ENCODE measurements at regions not wholly inside any gene's neighbourhood (a gene's known extent, or its start where the extent isn't known, plus 50 kb on each side); places are given as distances from the start of the nearest gene placed in this dataset.

GRCh38 chr5:114989512-114989911 lies 180.2 kb downstream of the TRIM36 start:
- no peaks in the 10 kb centered on the region for H3K9me3 ChIP-seq (ENCODE audit: low read depth, low read length)

GRCh38 chr5:114988096-114988495 lies 181.6 kb downstream of the TRIM36 start:
- H3K4me3 ChIP-seq (ENCODE audit: low read length) = no peak overlapping the region
- H3K9me3 ChIP-seq (ENCODE audit: low read depth, low read length) = no peaks in the 10 kb centered on the region
- H3K27me3 ChIP-seq (ENCODE audit: insufficient read depth, low read length) = no peaks in the 10 kb centered on the region
- H3K4me1 ChIP-seq (ENCODE audit: insufficient read depth, low read length) = no peaks in the 10 kb centered on the region

More at GRCh38 chr5:114989512-114989911, 180.2 kb downstream of the TRIM36 start:
- Histone ChIP-seq H3K27me3 (ENCODE audit: insufficient read depth, low read length) (no peaks in the 10 kb centered on the region), H3K4me3 (ENCODE audit: low read length) (no peak overlapping the region), H3K4me1 (ENCODE audit: insufficient read depth, low read length) (no peaks in the 10 kb centered on the region)

GRCh38 chr5:114984796-114985195 lies 184.9 kb downstream of the TRIM36 start:
- H3K27me3 ChIP-seq (ENCODE audit: insufficient read depth, low read length) = no peaks in the 10 kb centered on the region
- no peaks in the 10 kb centered on the region for H3K4me1 ChIP-seq (ENCODE audit: insufficient read depth, low read length)
- no peak overlapping the region for H3K4me3 ChIP-seq (ENCODE audit: low read length)
- no peaks in the 10 kb centered on the region for H3K9me3 ChIP-seq (ENCODE audit: low read depth, low read length)

- H3K27me3 ChIP-seq (ENCODE audit: insufficient read depth, low read length) = no peaks in the 10 kb centered on the region
- no peaks in the 10 kb centered on the region for H3K9me3 ChIP-seq (ENCODE audit: low read depth, low read length)
- H3K4me1 ChIP-seq (ENCODE audit: insufficient read depth, low read length) = no peaks in the 10 kb centered on the region
- no peak overlapping the region for H3K4me3 ChIP-seq (ENCODE audit: low read length)
These were observed 188.6 kb downstream of the TRIM36 start for GRCh38 chr5:114981111-114981510.

GRCh38 chr5:114977979-114978573 lies 191.6 kb downstream of the TRIM36 start:
- Histone ChIP-seq H3K9me3 (ENCODE audit: low read depth, low read length) (no peaks in the 10 kb centered on the region), H3K27me3 (ENCODE audit: insufficient read depth, low read length) (no peaks in the 10 kb centered on the region), H3K4me1 (ENCODE audit: insufficient read depth, low read length) (no peaks in the 10 kb centered on the region), H3K4me3 (ENCODE audit: low read length) (no peak overlapping the region)

GRCh38 chr5:114969482-114969881 lies 200.2 kb downstream of the TRIM36 start:
- no peaks in the 10 kb centered on the region for H3K4me1 ChIP-seq (ENCODE audit: insufficient read depth, low read length)
- H3K4me3 ChIP-seq (ENCODE audit: low read length) = no peak overlapping the region
- no peaks in the 10 kb centered on the region for H3K27me3 ChIP-seq (ENCODE audit: insufficient read depth, low read length)
- H3K9me3 ChIP-seq (ENCODE audit: low read depth, low read length) = no peaks in the 10 kb centered on the region

- H3K9me3 ChIP-seq (ENCODE audit: low read depth, low read length) = no peaks in the 10 kb centered on the region
- H3K27me3 ChIP-seq (ENCODE audit: insufficient read depth, low read length) = no peaks in the 10 kb centered on the region
- H3K4me3 ChIP-seq (ENCODE audit: low read length) = no peak overlapping the region
- H3K4me1 ChIP-seq (ENCODE audit: insufficient read depth, low read length) = no peaks in the 10 kb centered on the region
These were observed 212.3 kb downstream of the TRIM36 start for GRCh38 chr5:114957384-114957783.

GRCh38 chr5:114953565-114953964 lies 216.1 kb downstream of the TRIM36 start:
- H3K9me3 ChIP-seq (ENCODE audit: low read depth, low read length) = no peaks in the 10 kb centered on the region
- H3K4me3 ChIP-seq (ENCODE audit: low read length) = no peak overlapping the region
- no peaks in the 10 kb centered on the region for H3K4me1 ChIP-seq (ENCODE audit: insufficient read depth, low read length)
- H3K27me3 ChIP-seq (ENCODE audit: insufficient read depth, low read length) = no peaks in the 10 kb centered on the region

GRCh38 chr5:114952876-114953275 lies 216.8 kb downstream of the TRIM36 start:
- H3K4me3 ChIP-seq (ENCODE audit: low read length) = no peak overlapping the region
- H3K27me3 ChIP-seq (ENCODE audit: insufficient read depth, low read length) = no peaks in the 10 kb centered on the region
- no peaks in the 10 kb centered on the region for H3K9me3 ChIP-seq (ENCODE audit: low read depth, low read length)
- no peaks in the 10 kb centered on the region for H3K4me1 ChIP-seq (ENCODE audit: insufficient read depth, low read length)

GRCh38 chr5:114949756-114950155 lies 220.0 kb downstream of the TRIM36 start:
- Histone ChIP-seq H3K4me3 (ENCODE audit: low read length) (no peak overlapping the region), H3K4me1 (ENCODE audit: insufficient read depth, low read length) (no peaks in the 10 kb centered on the region), H3K9me3 (ENCODE audit: low read depth, low read length) (no peaks in the 10 kb centered on the region), H3K27me3 (ENCODE audit: insufficient read depth, low read length) (no peaks in the 10 kb centered on the region)

GRCh38 chr5:114948986-114949621 lies 220.6 kb downstream of the TRIM36 start:
- H3K4me3 ChIP-seq (ENCODE audit: low read length) = no peak overlapping the region
- H3K4me1 ChIP-seq (ENCODE audit: insufficient read depth, low read length) = no peaks in the 10 kb centered on the region
- H3K27me3 ChIP-seq (ENCODE audit: insufficient read depth, low read length) = no peaks in the 10 kb centered on the region
- H3K9me3 ChIP-seq (ENCODE audit: low read depth, low read length) = no peaks in the 10 kb centered on the region

GRCh38 chr5:114948363-114948762 lies 221.3 kb downstream of the TRIM36 start:
- Histone ChIP-seq H3K27me3 (ENCODE audit: insufficient read depth, low read length) (no peaks in the 10 kb centered on the region), H3K4me1 (ENCODE audit: insufficient read depth, low read length) (no peaks in the 10 kb centered on the region), H3K9me3 (ENCODE audit: low read depth, low read length) (no peaks in the 10 kb centered on the region), H3K4me3 (ENCODE audit: low read length) (no peak overlapping the region)

- Histone ChIP-seq H3K4me3 (ENCODE audit: low read length) (no peak overlapping the region), H3K9me3 (ENCODE audit: low read depth, low read length) (peaks cover 11% of the 10 kb centered on the region), H3K27me3 (ENCODE audit: insufficient read depth, low read length) (no peaks in the 10 kb centered on the region), H3K4me1 (ENCODE audit: insufficient read depth, low read length) (no peaks in the 10 kb centered on the region)
These were observed 229.0 kb downstream of the TRIM36 start for GRCh38 chr5:114940709-114941108.

- Histone ChIP-seq H3K9me3 (ENCODE audit: low read depth, low read length) (peaks cover 10% of the 10 kb centered on the region), H3K4me1 (ENCODE audit: insufficient read depth, low read length) (no peaks in the 10 kb centered on the region), H3K4me3 (ENCODE audit: low read length) (no peak overlapping the region), H3K27me3 (ENCODE audit: insufficient read depth, low read length) (no peaks in the 10 kb centered on the region)
These were observed 234.2 kb downstream of the TRIM36 start for GRCh38 chr5:114935490-114935889.

- Histone ChIP-seq H3K4me1 (ENCODE audit: insufficient read depth, low read length) (no peaks in the 10 kb centered on the region), H3K27me3 (ENCODE audit: insufficient read depth, low read length) (no peaks in the 10 kb centered on the region), H3K4me3 (ENCODE audit: low read length) (no peak overlapping the region), H3K9me3 (ENCODE audit: low read depth, low read length) (peaks cover 5% of the 10 kb centered on the region)
These were observed 240.9 kb downstream of the TRIM36 start for GRCh38 chr5:114928644-114929462.

Measured in mononuclear cell (primary cell).